HEK293 (cell line): ENCODE measurements at regions not wholly inside any gene's neighbourhood (a gene's known extent, or its start where the extent isn't known, plus 50 kb on each side); places are given as distances from the start of the nearest gene placed in this dataset.

ENCODE experiments used
- ATF2 ChIP-seq: fragments of 450-650 bp; formaldehyde crosslinking; IDR thresholded peaks from 2 replicates; pipeline ENCODE4 v1.5.1; 2016; ENCODE audit warnings: missing biosample characterization, missing genetic modification characterization, low read depth
- MEIS1 ChIP-seq: sonication (generic); formaldehyde crosslinking; IDR thresholded peaks from 2 replicates; pipeline ENCODE4 v1.8.1; 2022; ENCODE audit warnings: missing genetic modification reagents, mild to moderate bottlenecking, borderline replicate concordance
- ZFP3 ChIP-seq: fragments of 450-650 bp; formaldehyde crosslinking; IDR thresholded peaks from 2 replicates; pipeline ENCODE4 v1.5.1; 2016; ENCODE audit warnings: low read depth, missing biosample characterization, missing genetic modification characterization
- ZNF529 ChIP-seq: fragments of 450-650 bp; formaldehyde crosslinking; IDR thresholded peaks from 2 replicates; pipeline ENCODE4 v1.5.1; 2017; ENCODE audit warnings: missing genetic modification characterization, missing biosample characterization; ENCODE audit not compliant: insufficient replicate concordance
- ZNF585B ChIP-seq: fragments of 450-650 bp; formaldehyde crosslinking; IDR thresholded peaks from 2 replicates; pipeline ENCODE4 v1.5.1; 2016; ENCODE audit warnings: missing biosample characterization, missing genetic modification characterization
- ZNF664 ChIP-seq: fragments of 450-650 bp; formaldehyde crosslinking; IDR thresholded peaks from 2 replicates; pipeline ENCODE4 v1.5.1; 2016; ENCODE audit warnings: missing biosample characterization, missing genetic modification characterization
- ZNF837 ChIP-seq: fragments of 450-650 bp; formaldehyde crosslinking; IDR thresholded peaks from 2 replicates; pipeline ENCODE4 v1.5.1; 2016; ENCODE audit warnings: missing biosample characterization, missing genetic modification characterization
- TF ChIP-seq, protein P1 (sequence below): fragments of 450-650 bp; formaldehyde crosslinking; IDR thresholded peaks from 2 replicates; pipeline ENCODE4 v1.5.1; 2016; ENCODE audit warnings: missing biosample characterization, missing genetic modification characterization
- TF ChIP-seq, protein P2 (sequence below): fragments of 450-650 bp; formaldehyde crosslinking; IDR thresholded peaks from 2 replicates; pipeline ENCODE4 v1.5.1; 2016; ENCODE audit warnings: missing biosample characterization, missing genetic modification characterization, low read depth
- TF ChIP-seq, protein P3 (sequence below): fragments of 450-650 bp; IDR thresholded peaks from 2 replicates; pipeline ENCODE4 v1.5.1; 2018; ENCODE audit warnings: missing biosample characterization, mild to moderate bottlenecking, missing genetic modification characterization

GRCh38 chr15:91408476-91409076 is 308.5 kb downstream of the SV2B start:
- TF ChIP-seq, protein P1, sequence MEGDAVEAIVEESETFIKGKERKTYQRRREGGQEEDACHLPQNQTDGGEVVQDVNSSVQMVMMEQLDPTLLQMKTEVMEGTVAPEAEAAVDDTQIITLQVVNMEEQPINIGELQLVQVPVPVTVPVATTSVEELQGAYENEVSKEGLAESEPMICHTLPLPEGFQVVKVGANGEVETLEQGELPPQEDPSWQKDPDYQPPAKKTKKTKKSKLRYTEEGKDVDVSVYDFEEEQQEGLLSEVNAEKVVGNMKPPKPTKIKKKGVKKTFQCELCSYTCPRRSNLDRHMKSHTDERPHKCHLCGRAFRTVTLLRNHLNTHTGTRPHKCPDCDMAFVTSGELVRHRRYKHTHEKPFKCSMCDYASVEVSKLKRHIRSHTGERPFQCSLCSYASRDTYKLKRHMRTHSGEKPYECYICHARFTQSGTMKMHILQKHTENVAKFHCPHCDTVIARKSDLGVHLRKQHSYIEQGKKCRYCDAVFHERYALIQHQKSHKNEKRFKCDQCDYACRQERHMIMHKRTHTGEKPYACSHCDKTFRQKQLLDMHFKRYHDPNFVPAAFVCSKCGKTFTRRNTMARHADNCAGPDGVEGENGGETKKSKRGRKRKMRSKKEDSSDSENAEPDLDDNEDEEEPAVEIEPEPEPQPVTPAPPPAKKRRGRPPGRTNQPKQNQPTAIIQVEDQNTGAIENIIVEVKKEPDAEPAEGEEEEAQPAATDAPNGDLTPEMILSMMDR (tag by site-specific recombination): no peak
- TF ChIP-seq ATF2 (tag by site-specific recombination) (no peak), ZNF529 (tag by site-specific recombination) (no peak), ZNF585B (tag by site-specific recombination) (no peak), ZFP3 (tag by site-specific recombination) (no peak), ZNF837 (no peak), MEIS1 (CRISPR knock-in tag) (no peak), ZNF664 (tag by site-specific recombination) (no peak)
- TF ChIP-seq, protein P2, sequence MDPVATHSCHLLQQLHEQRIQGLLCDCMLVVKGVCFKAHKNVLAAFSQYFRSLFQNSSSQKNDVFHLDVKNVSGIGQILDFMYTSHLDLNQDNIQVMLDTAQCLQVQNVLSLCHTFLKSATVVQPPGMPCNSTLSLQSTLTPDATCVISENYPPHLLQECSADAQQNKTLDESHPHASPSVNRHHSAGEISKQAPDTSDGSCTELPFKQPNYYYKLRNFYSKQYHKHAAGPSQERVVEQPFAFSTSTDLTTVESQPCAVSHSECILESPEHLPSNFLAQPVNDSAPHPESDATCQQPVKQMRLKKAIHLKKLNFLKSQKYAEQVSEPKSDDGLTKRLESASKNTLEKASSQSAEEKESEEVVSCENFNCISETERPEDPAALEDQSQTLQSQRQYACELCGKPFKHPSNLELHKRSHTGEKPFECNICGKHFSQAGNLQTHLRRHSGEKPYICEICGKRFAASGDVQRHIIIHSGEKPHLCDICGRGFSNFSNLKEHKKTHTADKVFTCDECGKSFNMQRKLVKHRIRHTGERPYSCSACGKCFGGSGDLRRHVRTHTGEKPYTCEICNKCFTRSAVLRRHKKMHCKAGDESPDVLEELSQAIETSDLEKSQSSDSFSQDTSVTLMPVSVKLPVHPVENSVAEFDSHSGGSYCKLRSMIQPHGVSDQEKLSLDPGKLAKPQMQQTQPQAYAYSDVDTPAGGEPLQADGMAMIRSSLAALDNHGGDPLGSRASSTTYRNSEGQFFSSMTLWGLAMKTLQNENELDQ: no peak
- TF ChIP-seq, protein P3, sequence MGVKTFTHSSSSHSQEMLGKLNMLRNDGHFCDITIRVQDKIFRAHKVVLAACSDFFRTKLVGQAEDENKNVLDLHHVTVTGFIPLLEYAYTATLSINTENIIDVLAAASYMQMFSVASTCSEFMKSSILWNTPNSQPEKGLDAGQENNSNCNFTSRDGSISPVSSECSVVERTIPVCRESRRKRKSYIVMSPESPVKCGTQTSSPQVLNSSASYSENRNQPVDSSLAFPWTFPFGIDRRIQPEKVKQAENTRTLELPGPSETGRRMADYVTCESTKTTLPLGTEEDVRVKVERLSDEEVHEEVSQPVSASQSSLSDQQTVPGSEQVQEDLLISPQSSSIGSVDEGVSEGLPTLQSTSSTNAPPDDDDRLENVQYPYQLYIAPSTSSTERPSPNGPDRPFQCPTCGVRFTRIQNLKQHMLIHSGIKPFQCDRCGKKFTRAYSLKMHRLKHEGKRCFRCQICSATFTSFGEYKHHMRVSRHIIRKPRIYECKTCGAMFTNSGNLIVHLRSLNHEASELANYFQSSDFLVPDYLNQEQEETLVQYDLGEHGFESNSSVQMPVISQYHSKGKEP (tag by site-specific recombination): no peak
